Neural crest cell (in vitro differentiated cells): ENCODE measurements at regions not wholly inside any gene's neighbourhood (a gene's known extent, or its start where the extent isn't known, plus 50 kb on each side); places are given as distances from the start of the nearest gene placed in this dataset.

ENCODE experiments used
- DNase-seq: peaks from one replicate; pipeline ENCODE4 v3.0.0; 2021; ENCODE audit warnings: low read depth, mixed read lengths, low spot score
- H3K27ac Mint-ChIP-seq: one replicate; pipeline ENCODE4 v1.8.0; 2021; ENCODE audit warnings: mild to moderate bottlenecking, mixed read lengths; ENCODE audit not compliant: unreplicated experiment
- H3K27me3 Mint-ChIP-seq: 2 replicates; pipeline ENCODE4 v1.8.0; 2021; ENCODE audit warnings: low read depth, mild to moderate bottlenecking, mixed read lengths
- H3K36me3 Mint-ChIP-seq: 2 replicates; pipeline ENCODE4 v1.8.0; 2021; ENCODE audit warnings: low read depth, mild to moderate bottlenecking, mixed read lengths
- H3K4me1 Mint-ChIP-seq: 2 replicates; pipeline ENCODE4 v1.8.0; 2021; ENCODE audit warnings: mixed read lengths
- H3K4me3 Mint-ChIP-seq: one replicate; pipeline ENCODE4 v1.8.0; 2021; ENCODE audit warnings: mild to moderate bottlenecking, mixed read lengths
- H3K9me3 Mint-ChIP-seq: 2 replicates; pipeline ENCODE4 v1.8.0; 2021; ENCODE audit warnings: mixed read lengths
- TF ChIP-seq, protein P1 (sequence below): fragments of 200-600 bp; sonication (generic); conservative IDR thresholded peaks from 2 replicates; pipeline ENCODE4 v1.5.0; 2021; ENCODE audit warnings: antibody characterized with exemption, mild to moderate bottlenecking

DNA sequence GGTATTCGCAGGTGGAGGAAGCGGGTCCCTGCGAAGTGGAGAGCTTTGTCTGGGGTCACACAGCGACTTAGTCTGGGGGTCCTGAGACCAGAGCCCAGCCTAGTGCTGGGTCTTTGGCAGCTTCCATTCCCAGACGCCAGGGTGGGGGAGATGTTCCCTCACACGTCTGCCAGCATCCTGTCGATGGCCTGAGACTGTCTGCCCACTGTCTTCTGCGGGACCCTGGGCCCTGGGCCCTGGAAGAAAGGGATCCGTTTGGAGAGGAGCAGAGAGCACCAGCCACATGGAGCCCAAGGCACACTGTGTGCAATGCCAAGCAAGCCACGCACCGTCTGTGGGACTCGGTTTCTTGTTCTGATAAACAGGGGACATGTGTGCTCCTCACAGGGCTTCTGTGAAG, 197.2 kb downstream of the KIF26A start:
- Mint-ChIP-seq H3K27me3 (peaks cover 56% of the 10 kb centered on the region), H3K4me3 (no peak overlapping the region), H3K4me1 (peaks cover 4% of the 10 kb centered on the region), H3K9me3 (peaks cover 11% of the 10 kb centered on the region), H3K27ac (no peak overlapping the region), H3K36me3 (no peaks in the 10 kb centered on the region)
- TF ChIP-seq, protein P1, sequence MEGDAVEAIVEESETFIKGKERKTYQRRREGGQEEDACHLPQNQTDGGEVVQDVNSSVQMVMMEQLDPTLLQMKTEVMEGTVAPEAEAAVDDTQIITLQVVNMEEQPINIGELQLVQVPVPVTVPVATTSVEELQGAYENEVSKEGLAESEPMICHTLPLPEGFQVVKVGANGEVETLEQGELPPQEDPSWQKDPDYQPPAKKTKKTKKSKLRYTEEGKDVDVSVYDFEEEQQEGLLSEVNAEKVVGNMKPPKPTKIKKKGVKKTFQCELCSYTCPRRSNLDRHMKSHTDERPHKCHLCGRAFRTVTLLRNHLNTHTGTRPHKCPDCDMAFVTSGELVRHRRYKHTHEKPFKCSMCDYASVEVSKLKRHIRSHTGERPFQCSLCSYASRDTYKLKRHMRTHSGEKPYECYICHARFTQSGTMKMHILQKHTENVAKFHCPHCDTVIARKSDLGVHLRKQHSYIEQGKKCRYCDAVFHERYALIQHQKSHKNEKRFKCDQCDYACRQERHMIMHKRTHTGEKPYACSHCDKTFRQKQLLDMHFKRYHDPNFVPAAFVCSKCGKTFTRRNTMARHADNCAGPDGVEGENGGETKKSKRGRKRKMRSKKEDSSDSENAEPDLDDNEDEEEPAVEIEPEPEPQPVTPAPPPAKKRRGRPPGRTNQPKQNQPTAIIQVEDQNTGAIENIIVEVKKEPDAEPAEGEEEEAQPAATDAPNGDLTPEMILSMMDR, result no peak
- DNase-seq, result no peak

DNA sequence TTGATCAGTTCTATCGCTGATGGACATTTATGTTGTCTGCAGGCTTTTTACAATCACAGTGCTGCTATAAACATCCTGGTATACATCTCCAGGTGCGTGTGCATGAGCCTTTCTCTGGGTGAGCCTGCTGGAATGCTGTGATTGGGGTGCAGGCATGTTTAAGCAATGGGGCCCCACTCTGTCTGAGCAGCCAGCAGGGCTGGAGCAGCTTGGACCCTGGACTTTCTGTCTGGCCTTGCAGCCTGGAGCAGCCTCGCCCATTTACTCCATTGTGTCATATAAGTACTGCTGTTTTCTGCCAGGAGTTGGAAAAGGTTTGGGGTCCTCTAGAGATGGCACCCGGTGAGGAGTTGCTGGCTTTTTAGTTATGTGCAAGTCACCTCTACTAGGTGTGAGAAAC, 199.0 kb downstream of the KIF26A start:
- H3K4me3 Mint-ChIP-seq, result no peak overlapping the region
- peaks cover 65% of the 10 kb centered on the region for H3K27me3 Mint-ChIP-seq
- no peaks in the 10 kb centered on the region for H3K36me3 Mint-ChIP-seq
- H3K27ac Mint-ChIP-seq, result no peak overlapping the region
- DNase-seq, result no peak
- peaks cover 12% of the 10 kb centered on the region for H3K4me1 Mint-ChIP-seq
- TF ChIP-seq, protein P1, result no peak
- peaks cover 4% of the 10 kb centered on the region for H3K9me3 Mint-ChIP-seq

DNA sequence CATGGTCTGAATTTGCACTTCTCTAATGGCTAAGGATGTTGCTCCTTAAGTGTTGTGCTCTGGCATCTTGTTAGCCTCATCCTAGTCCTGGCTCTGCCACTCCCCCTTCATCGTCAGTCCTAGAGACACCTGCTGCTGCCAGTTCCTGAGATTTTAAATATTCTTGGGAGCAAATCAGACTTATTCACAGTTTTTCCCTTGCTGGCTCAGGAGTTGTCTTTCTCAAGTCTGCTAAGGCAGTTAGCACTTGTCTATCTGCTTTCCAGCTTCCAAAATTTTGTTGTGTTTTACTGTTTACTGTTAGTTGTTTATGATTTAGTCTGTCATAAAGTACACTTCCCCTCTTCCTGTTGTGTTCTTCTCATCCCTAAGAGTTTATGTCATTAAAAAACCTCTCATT, 201.0 kb downstream of the KIF26A start:
- TF ChIP-seq, protein P1, result no peak
- Mint-ChIP-seq H3K27me3 (peaks cover 58% of the 10 kb centered on the region), H3K27ac (no peak overlapping the region), H3K36me3 (no peaks in the 10 kb centered on the region), H3K4me1 (peaks cover 13% of the 10 kb centered on the region), H3K4me3 (no peak overlapping the region), H3K9me3 (peaks cover 4% of the 10 kb centered on the region)
- DNase-seq, result no peak

DNA sequence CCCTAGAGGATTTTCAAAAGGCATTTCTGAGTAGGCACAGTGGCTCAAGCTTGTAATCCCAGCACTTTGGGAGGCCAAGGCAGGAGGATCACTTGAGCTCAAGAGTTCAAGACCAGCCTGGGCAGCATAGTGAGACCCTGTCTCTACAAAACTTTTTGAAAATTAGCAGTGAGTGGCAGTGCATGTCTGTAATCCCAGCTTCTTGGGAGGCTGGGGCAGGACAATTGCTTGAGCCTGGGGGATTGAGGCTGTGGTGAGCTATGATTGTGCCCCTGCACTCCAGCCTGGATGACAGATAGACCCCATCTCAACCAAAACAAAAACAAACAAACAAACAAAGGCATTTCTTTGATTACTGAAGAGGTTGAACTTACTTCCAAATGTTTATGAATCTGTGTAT, 201.4 kb downstream of the KIF26A start:
- DNase-seq, result no peak
- H3K27me3 Mint-ChIP-seq, result peaks cover 57% of the 10 kb centered on the region
- no peaks in the 10 kb centered on the region for H3K36me3 Mint-ChIP-seq
- peaks cover 12% of the 10 kb centered on the region for H3K4me1 Mint-ChIP-seq
- TF ChIP-seq, protein P1, result no peak
- no peak overlapping the region for H3K27ac Mint-ChIP-seq
- peaks cover 4% of the 10 kb centered on the region for H3K9me3 Mint-ChIP-seq
- no peak overlapping the region for H3K4me3 Mint-ChIP-seq

DNA sequence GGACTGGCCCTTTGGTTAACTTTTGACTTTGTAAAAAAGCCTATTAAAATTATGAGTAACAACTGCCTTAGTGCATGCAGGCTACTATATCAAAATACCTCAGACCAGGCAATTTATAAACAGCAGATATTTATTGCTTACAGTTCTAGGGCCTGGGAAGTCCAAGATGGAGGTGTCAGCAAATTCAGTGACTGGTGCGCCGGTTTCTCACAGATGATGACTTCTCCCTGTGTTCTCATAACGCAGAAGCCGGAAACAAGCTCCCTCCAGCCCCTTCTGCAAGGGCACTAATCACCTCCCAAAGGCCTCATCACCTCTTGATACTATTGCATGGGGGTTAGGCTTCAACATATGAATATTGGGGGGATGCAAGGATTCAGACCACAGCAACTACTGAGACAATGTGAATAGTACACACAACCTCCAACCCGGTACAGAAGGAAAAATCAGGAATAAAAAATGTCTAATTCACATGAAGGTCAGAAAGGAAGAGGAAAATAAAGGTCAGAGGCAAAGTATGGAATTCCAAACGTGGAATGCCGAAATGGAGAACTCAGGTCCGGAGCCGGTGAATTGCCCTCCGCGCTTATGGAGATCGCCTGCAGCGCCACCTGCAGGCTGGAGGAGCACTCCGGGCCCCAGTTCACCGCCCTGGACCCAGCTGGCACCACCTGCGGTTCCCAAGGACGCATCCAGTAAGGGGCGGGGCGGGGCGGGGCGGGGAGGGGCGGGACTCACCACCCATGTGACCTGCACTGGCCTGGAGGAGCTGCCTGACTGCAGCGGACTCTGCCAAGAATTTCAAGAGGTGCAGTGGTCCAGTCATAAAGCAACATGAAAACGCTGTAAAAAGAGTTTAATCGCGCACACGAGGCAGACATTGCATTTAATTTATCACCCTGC, 203.4 kb downstream of the KIF26A start:
- TF ChIP-seq, protein P1, result peak; percentile 69
- Mint-ChIP-seq H3K4me3 (peak overlapping the region; percentile 16), H3K9me3 (peaks cover 4% of the 10 kb centered on the region), H3K27ac (no peak overlapping the region), H3K4me1 (peaks cover 12% of the 10 kb centered on the region), H3K36me3 (no peaks in the 10 kb centered on the region), H3K27me3 (peaks cover 49% of the 10 kb centered on the region)
- DNase-seq, result peak; percentile 71
